ENCODE measurements at regions not wholly inside any gene's neighbourhood (a gene's known extent, or its start where the extent isn't known, plus 50 kb on each side); places are given as distances from the start of the nearest gene placed in this dataset.

GRCh38 chr5:58248221-58248620 is 211.7 kb downstream of the PLK2 start:
- no peak for DNase-seq (ENCODE audit: low read depth, low spot score)
- no peak for TF ChIP-seq POLR2AphosphoS5 (IDR thresholded peaks at IDR 0.05; ENCODE audit: borderline replicate concordance, low read depth, low read length)
- no peak overlapping the region for H3K4me3 ChIP-seq

GRCh38 chr5:58246461-58246944 is 213.4 kb downstream of the PLK2 start:
- Histone ChIP-seq H3K9ac (ENCODE audit: insufficient read length) (no peak overlapping the region), H3K9me3 (ENCODE audit: low read depth, low read length) (no peaks in the 10 kb centered on the region), H3K36me3 (ENCODE audit: insufficient read depth, low read length) (no peaks in the 10 kb centered on the region), H3K27ac (no peak overlapping the region), H3K4me3 (no peak overlapping the region)
- TF ChIP-seq EZH2 (IDR thresholded peaks at IDR 0.05): no peak
- no peak for TF ChIP-seq POLR2AphosphoS5 (IDR thresholded peaks at IDR 0.05; ENCODE audit: borderline replicate concordance, low read depth, low read length)
- TF ChIP-seq FOXP2 (optimal IDR thresholded peaks at IDR 0.05; ENCODE audit: control extremely low read depth, extremely low read length, insufficient read depth): no peak
- DNase-seq (ENCODE audit: low read depth, low spot score): no peak

More at GRCh38 chr5:58248221-58248620, 211.7 kb downstream of the PLK2 start:
- Histone ChIP-seq H3K36me3 (ENCODE audit: insufficient read depth, low read length) (no peaks in the 10 kb centered on the region), H3K27ac (no peak overlapping the region), H3K9ac (ENCODE audit: insufficient read length) (no peak overlapping the region), H3K9me3 (ENCODE audit: low read depth, low read length) (no peaks in the 10 kb centered on the region)

GRCh38 chr5:58245476-58245840 is 214.4 kb downstream of the PLK2 start:
- H3K27ac ChIP-seq: no peak overlapping the region
- DNase-seq (ENCODE audit: low read depth, low spot score): no peak
- no peak overlapping the region for H3K4me3 ChIP-seq
- no peaks in the 10 kb centered on the region for H3K9me3 ChIP-seq (ENCODE audit: low read depth, low read length)
- TF ChIP-seq FOXP2 (optimal IDR thresholded peaks at IDR 0.05; ENCODE audit: control extremely low read depth, extremely low read length, insufficient read depth) (no peak), EZH2 (IDR thresholded peaks at IDR 0.05) (no peak), POLR2AphosphoS5 (IDR thresholded peaks at IDR 0.05; ENCODE audit: borderline replicate concordance, low read depth, low read length) (no peak)
- no peaks in the 10 kb centered on the region for H3K36me3 ChIP-seq (ENCODE audit: insufficient read depth, low read length)
- H3K9ac ChIP-seq (ENCODE audit: insufficient read length): no peak overlapping the region

GRCh38 chr5:58244819-58245475 is 214.9 kb downstream of the PLK2 start:
- Histone ChIP-seq H3K4me3 (no peak overlapping the region), H3K36me3 (ENCODE audit: insufficient read depth, low read length) (no peaks in the 10 kb centered on the region), H3K9ac (ENCODE audit: insufficient read length) (no peak overlapping the region), H3K27ac (no peak overlapping the region), H3K9me3 (ENCODE audit: low read depth, low read length) (no peaks in the 10 kb centered on the region)
- no peak for DNase-seq (ENCODE audit: low read depth, low spot score)
- TF ChIP-seq FOXP2 (optimal IDR thresholded peaks at IDR 0.05; ENCODE audit: control extremely low read depth, extremely low read length, insufficient read depth): no peak
- no peak for TF ChIP-seq EZH2 (IDR thresholded peaks at IDR 0.05)
- TF ChIP-seq POLR2AphosphoS5 (IDR thresholded peaks at IDR 0.05; ENCODE audit: borderline replicate concordance, low read depth, low read length): no peak

GRCh38 chr5:58241389-58241788 is 218.5 kb downstream of the PLK2 start:
- no peaks in the 10 kb centered on the region for H3K9me3 ChIP-seq (ENCODE audit: low read depth, low read length)
- no peak overlapping the region for H3K4me3 ChIP-seq
- TF ChIP-seq FOXP2 (optimal IDR thresholded peaks at IDR 0.05; ENCODE audit: control extremely low read depth, extremely low read length, insufficient read depth): no peak
- TF ChIP-seq POLR2AphosphoS5 (IDR thresholded peaks at IDR 0.05; ENCODE audit: borderline replicate concordance, low read depth, low read length): no peak
- no peak for TF ChIP-seq EZH2 (IDR thresholded peaks at IDR 0.05)
- no peak for DNase-seq (ENCODE audit: low read depth, low spot score)
- H3K9ac ChIP-seq (ENCODE audit: insufficient read length): no peak overlapping the region
- no peaks in the 10 kb centered on the region for H3K36me3 ChIP-seq (ENCODE audit: insufficient read depth, low read length)
- no peak overlapping the region for H3K27ac ChIP-seq

GRCh38 chr5:58240322-58240721 is 219.6 kb downstream of the PLK2 start:
- Histone ChIP-seq H3K4me3 (no peak overlapping the region), H3K36me3 (ENCODE audit: insufficient read depth, low read length) (no peaks in the 10 kb centered on the region), H3K9me3 (ENCODE audit: low read depth, low read length) (no peaks in the 10 kb centered on the region), H3K9ac (ENCODE audit: insufficient read length) (no peak overlapping the region), H3K27ac (no peak overlapping the region)
- DNase-seq (ENCODE audit: low read depth, low spot score): no peak
- no peak for TF ChIP-seq POLR2AphosphoS5 (IDR thresholded peaks at IDR 0.05; ENCODE audit: borderline replicate concordance, low read depth, low read length)
- no peak for TF ChIP-seq FOXP2 (optimal IDR thresholded peaks at IDR 0.05; ENCODE audit: control extremely low read depth, extremely low read length, insufficient read depth)
- no peak for TF ChIP-seq EZH2 (IDR thresholded peaks at IDR 0.05)

- Histone ChIP-seq H3K27ac (no peak overlapping the region), H3K9ac (ENCODE audit: insufficient read length) (no peak overlapping the region), H3K9me3 (ENCODE audit: low read depth, low read length) (no peaks in the 10 kb centered on the region), H3K4me3 (no peak overlapping the region), H3K36me3 (ENCODE audit: insufficient read depth, low read length) (no peaks in the 10 kb centered on the region)
- no peak for DNase-seq (ENCODE audit: low read depth, low spot score)
- TF ChIP-seq EZH2 (IDR thresholded peaks at IDR 0.05) (no peak), FOXP2 (optimal IDR thresholded peaks at IDR 0.05; ENCODE audit: control extremely low read depth, extremely low read length, insufficient read depth) (no peak), POLR2AphosphoS5 (IDR thresholded peaks at IDR 0.05; ENCODE audit: borderline replicate concordance, low read depth, low read length) (no peak)
Measured at GRCh38 chr5:58239731-58240130, 220.2 kb downstream of the PLK2 start.

- Histone ChIP-seq H3K27ac (no peak overlapping the region), H3K9ac (ENCODE audit: insufficient read length) (no peak overlapping the region), H3K36me3 (ENCODE audit: insufficient read depth, low read length) (no peaks in the 10 kb centered on the region), H3K9me3 (ENCODE audit: low read depth, low read length) (no peaks in the 10 kb centered on the region), H3K4me3 (no peak overlapping the region)
- no peak for DNase-seq (ENCODE audit: low read depth, low spot score)
- TF ChIP-seq EZH2 (IDR thresholded peaks at IDR 0.05) (no peak), POLR2AphosphoS5 (IDR thresholded peaks at IDR 0.05; ENCODE audit: borderline replicate concordance, low read depth, low read length) (no peak)
Measured at GRCh38 chr5:58239045-58239444, 220.8 kb downstream of the PLK2 start.

GRCh38 chr5:58236498-58236897 is 223.4 kb downstream of the PLK2 start:
- no peaks in the 10 kb centered on the region for H3K36me3 ChIP-seq (ENCODE audit: insufficient read depth, low read length)
- no peak overlapping the region for H3K9ac ChIP-seq (ENCODE audit: insufficient read length)
- H3K9me3 ChIP-seq (ENCODE audit: low read depth, low read length): no peaks in the 10 kb centered on the region
- TF ChIP-seq EZH2 (IDR thresholded peaks at IDR 0.05) (no peak), FOXP2 (optimal IDR thresholded peaks at IDR 0.05; ENCODE audit: control extremely low read depth, extremely low read length, insufficient read depth) (no peak), POLR2AphosphoS5 (IDR thresholded peaks at IDR 0.05; ENCODE audit: borderline replicate concordance, low read depth, low read length) (no peak)
- DNase-seq (ENCODE audit: low read depth, low spot score): no peak
- H3K27ac ChIP-seq: no peak overlapping the region
- H3K4me3 ChIP-seq: no peak overlapping the region

All from SK-N-MC (cell line).